ENCODE measurements at regions not wholly inside any gene's neighbourhood (a gene's known extent, or its start where the extent isn't known, plus 50 kb on each side); places are given as distances from the start of the nearest gene placed in this dataset.

- TF ChIP-seq CTCF (IDR thresholded peaks at IDR 0.05; ENCODE audit: low read depth, low read length) (no peak), EZH2phosphoT487 (IDR thresholded peaks at IDR 0.05; ENCODE audit: low read depth) (no peak)
These were observed 80.1 kb downstream of the SYNE3 start for GRCh38 chr14:95436354-95436753.
